GM19238 (cell line): ENCODE measurements at regions not wholly inside any gene's neighbourhood (a gene's known extent, or its start where the extent isn't known, plus 50 kb on each side); places are given as distances from the start of the nearest gene placed in this dataset.
"Not testable (repeated sequence)": the region's sequence is repeated elsewhere in the genome, so short reads cannot be mapped to it uniquely, and the experiment has no call there.

ENCODE experiments used
- DNase-seq: peaks from one replicate; pipeline ENCODE4 v3.0.0; 2011; ENCODE audit warnings: low spot score; ENCODE audit not compliant: insufficient read length

GRCh38 chr10:8674230-8674629, 619.7 kb downstream of the GATA3 start:
- DNase-seq: no peak

- no peak for DNase-seq
These were observed 623.2 kb downstream of the GATA3 start for GRCh38 chr10:8677642-8678041.

- DNase-seq: not testable (repeated sequence)
These were observed 630.4 kb downstream of the GATA3 start for GRCh38 chr10:8684916-8685315.

- DNase-seq: no peak
These were observed 634.4 kb downstream of the GATA3 start for GRCh38 chr10:8688881-8689280.

- no peak for DNase-seq
These were observed 637.1 kb downstream of the GATA3 start for GRCh38 chr10:8691498-8692017.

- not testable (repeated sequence) for DNase-seq
These were observed 639.1 kb downstream of the GATA3 start for GRCh38 chr10:8693635-8694034.

GRCh38 chr10:8696746-8697145, 642.3 kb downstream of the GATA3 start:
- no peak for DNase-seq

GRCh38 chr10:8700689-8701088, 646.2 kb downstream of the GATA3 start:
- DNase-seq: no peak

- no peak for DNase-seq
These were observed 647.7 kb downstream of the GATA3 start for GRCh38 chr10:8702181-8702580.

GRCh38 chr10:8705415-8705814, 650.9 kb downstream of the GATA3 start:
- DNase-seq: no peak

GRCh38 chr10:8712656-8713055, 658.2 kb downstream of the GATA3 start:
- DNase-seq: no peak

- DNase-seq: no peak
These were observed 665.5 kb downstream of the GATA3 start for GRCh38 chr10:8719971-8720370.

- no peak for DNase-seq
These were observed 667.2 kb downstream of the GATA3 start for GRCh38 chr10:8721650-8722049.

GRCh38 chr10:8722835-8723234, 668.3 kb downstream of the GATA3 start:
- no peak for DNase-seq

GRCh38 chr10:8725343-8725742, 670.9 kb downstream of the GATA3 start:
- DNase-seq: no peak

- DNase-seq: no peak
These were observed 671.7 kb downstream of the GATA3 start for GRCh38 chr10:8726084-8726778.

- DNase-seq: no peak
These were observed 672.2 kb downstream of the GATA3 start for GRCh38 chr10:8726779-8727084.

GRCh38 chr10:8731121-8732095, 676.9 kb downstream of the GATA3 start:
- DNase-seq: no peak

GRCh38 chr10:8738987-8739386, 684.5 kb downstream of the GATA3 start:
- DNase-seq: no peak

GRCh38 chr10:8752146-8752843, 697.8 kb downstream of the GATA3 start:
- no peak for DNase-seq

GRCh38 chr10:8758029-8758428, 703.5 kb downstream of the GATA3 start:
- no peak for DNase-seq

GRCh38 chr10:8766899-8767298, 712.4 kb downstream of the GATA3 start:
- no peak for DNase-seq
